ENCODE measurements at regions not wholly inside any gene's neighbourhood (a gene's known extent, or its start where the extent isn't known, plus 50 kb on each side); places are given as distances from the start of the nearest gene placed in this dataset.

GRCh38 chr6:90982581-90982980 is 395.7 kb upstream of the MAP3K7 start:
- no peaks in the 10 kb centered on the region for H3K27me3 ChIP-seq
- no peak for DNase-seq
- no peaks in the 10 kb centered on the region for H3K36me3 ChIP-seq (replicated peaks in 1 of 2; ENCODE audit: insufficient read depth in 1 of 2, low read depth in 2 of 2)
- no peaks in the 10 kb centered on the region for H3K4me1 ChIP-seq
- H3K4me3 ChIP-seq, result no peak overlapping the region
- TF ChIP-seq POLR2A (IDR thresholded peaks at IDR 0.05) (no peak), CTCF (IDR thresholded peaks at IDR 0.05) (no peak)
- intact Hi-C loops (cut with DNase I), result no loop called here
- no peak overlapping the region for H3K27ac ChIP-seq
- no peaks in the 10 kb centered on the region for H3K9me3 ChIP-seq
- no peak for ATAC-seq
- WGBS, 2 donors, result 66 to 67% methylated on average over 5 to 7 of the region's 7 CpGs

GRCh38 chr6:90982051-90982450 is 395.2 kb upstream of the MAP3K7 start:
- WGBS, 2 donors, result 70 to 78% methylated on average over 3 of the region's 3 CpGs

GRCh38 chr6:90978046-90978445 is 391.2 kb upstream of the MAP3K7 start:
- Histone ChIP-seq H3K27ac (no peak overlapping the region), H3K9me3 (no peaks in the 10 kb centered on the region), H3K27me3 (no peaks in the 10 kb centered on the region), H3K4me3 (no peak overlapping the region), H3K36me3 (replicated peaks in 1 of 2; ENCODE audit: insufficient read depth in 1 of 2, low read depth in 2 of 2) (no peaks in the 10 kb centered on the region), H3K4me1 (no peaks in the 10 kb centered on the region)
- WGBS, 2 donors, result 30 to 46% methylated on average over 4 of the region's 4 CpGs
- ATAC-seq, result no peak
- no peak for TF ChIP-seq POLR2A (IDR thresholded peaks at IDR 0.05)
- TF ChIP-seq CTCF (IDR thresholded peaks at IDR 0.05), result no peak
- intact Hi-C loops (cut with DNase I), result no loop called here
- no peak for DNase-seq

More at GRCh38 chr6:90982051-90982450, 395.2 kb upstream of the MAP3K7 start:
- Histone ChIP-seq H3K4me1 (no peaks in the 10 kb centered on the region), H3K9me3 (no peaks in the 10 kb centered on the region), H3K4me3 (no peak overlapping the region), H3K27me3 (no peaks in the 10 kb centered on the region), H3K36me3 (replicated peaks in 1 of 2; ENCODE audit: insufficient read depth in 1 of 2, low read depth in 2 of 2) (no peaks in the 10 kb centered on the region), H3K27ac (no peak overlapping the region)
- ATAC-seq, result no peak
- intact Hi-C loops (cut with DNase I), result no loop called here
- DNase-seq, result no peak
- TF ChIP-seq CTCF (IDR thresholded peaks at IDR 0.05), result no peak
- TF ChIP-seq POLR2A (IDR thresholded peaks at IDR 0.05), result no peak

GRCh38 chr6:90977513-90977912 is 390.6 kb upstream of the MAP3K7 start:
- no peak overlapping the region for H3K27ac ChIP-seq
- no peak for TF ChIP-seq POLR2A (IDR thresholded peaks at IDR 0.05)
- TF ChIP-seq CTCF (IDR thresholded peaks at IDR 0.05), result no peak
- 28 to 39% methylated on average over 1 of the region's 1 CpG for WGBS, 2 donors
- no peak overlapping the region for H3K4me3 ChIP-seq
- ATAC-seq, result no peak
- DNase-seq, result no peak
- no peaks in the 10 kb centered on the region for H3K27me3 ChIP-seq
- H3K4me1 ChIP-seq, result no peaks in the 10 kb centered on the region
- intact Hi-C loops (cut with DNase I), result no loop called here
- H3K9me3 ChIP-seq, result no peaks in the 10 kb centered on the region
- H3K36me3 ChIP-seq (replicated peaks in 1 of 2; ENCODE audit: insufficient read depth in 1 of 2, low read depth in 2 of 2), result no peaks in the 10 kb centered on the region

GRCh38 chr6:90976341-90976740 is 389.5 kb upstream of the MAP3K7 start:
- no peak for DNase-seq
- ATAC-seq, result no peak
- Histone ChIP-seq H3K36me3 (replicated peaks in 1 of 2; ENCODE audit: insufficient read depth in 1 of 2, low read depth in 2 of 2) (no peaks in the 10 kb centered on the region), H3K4me3 (no peak overlapping the region), H3K9me3 (no peaks in the 10 kb centered on the region), H3K27me3 (no peaks in the 10 kb centered on the region), H3K4me1 (no peaks in the 10 kb centered on the region), H3K27ac (no peak overlapping the region)
- intact Hi-C loops (cut with DNase I), result no loop called here
- 73 to 82% methylated on average over 2 of the region's 2 CpGs for WGBS, 2 donors
- TF ChIP-seq POLR2A (IDR thresholded peaks at IDR 0.05) (no peak), CTCF (IDR thresholded peaks at IDR 0.05) (no peak)

Data from body of pancreas (tissue), 4 donors.